Trophoblast cell (in vitro differentiated cells and primary cell): ENCODE measurements at regions not wholly inside any gene's neighbourhood (a gene's known extent, or its start where the extent isn't known, plus 50 kb on each side); places are given as distances from the start of the nearest gene placed in this dataset.

ENCODE experiments used
- DNase-seq, 2 donors: peaks; one replicate each; pipeline ENCODE4 v3.0.0-alpha.2; 2016
- H2AFZ ChIP-seq: 2 replicates; pipeline ENCODE4 v1.6.1; 2013; ENCODE audit warnings: low read length, moderate library complexity, mild to moderate bottlenecking; ENCODE audit not compliant: insufficient read depth, poor library complexity
- H2AK5ac ChIP-seq: 2 replicates; pipeline ENCODE4 v1.6.1; 2013; ENCODE audit warnings: mild to moderate bottlenecking, low read length
- H2BK120ac ChIP-seq: 2 replicates; pipeline ENCODE4 v1.6.1; 2013; ENCODE audit warnings: low read length, mild to moderate bottlenecking, moderate library complexity; ENCODE audit not compliant: insufficient read depth, poor library complexity
- H2BK12ac ChIP-seq: 2 replicates; pipeline ENCODE4 v1.6.1; 2013; ENCODE audit warnings: mild to moderate bottlenecking, low read length, moderate library complexity
- H2BK5ac ChIP-seq: 2 replicates; pipeline ENCODE4 v1.6.1; 2013; ENCODE audit warnings: low read length, low read depth, moderate library complexity, mild to moderate bottlenecking; ENCODE audit not compliant: poor library complexity
- H3K14ac ChIP-seq: 2 replicates; pipeline ENCODE4 v1.6.1; 2013; ENCODE audit warnings: mild to moderate bottlenecking, low read length
- H3K18ac ChIP-seq: 2 replicates; pipeline ENCODE4 v1.6.1; 2013; ENCODE audit warnings: mild to moderate bottlenecking, low read length
- H3K23ac ChIP-seq: 2 replicates; pipeline ENCODE4 v1.6.1; 2013; ENCODE audit warnings: low read length
- H3K27ac ChIP-seq: 2 replicates; pipeline ENCODE4 v1.5.1; 2013; ENCODE audit warnings: low read depth, mild to moderate bottlenecking, inconsistent platforms, low read length, moderate library complexity
- H3K27me3 ChIP-seq: 2 replicates; pipeline ENCODE4 v1.6.1; 2013; ENCODE audit warnings: inconsistent platforms, mild to moderate bottlenecking, low read length, moderate library complexity; ENCODE audit not compliant: insufficient read depth
- H3K36me3 ChIP-seq, 2 experiments: 1 replicate in 1 of 2; 2 replicates in 1 of 2; pipeline ENCODE4 v1.6.1; 2013; ENCODE audit warnings: low read length in 2 of 2, mild to moderate bottlenecking in 2 of 2, moderate library complexity in 1 of 2; ENCODE audit not compliant: insufficient read depth in 2 of 2, control insufficient read depth in 1 of 2
- H3K4ac ChIP-seq: 2 replicates; pipeline ENCODE4 v1.6.1; 2013; ENCODE audit warnings: low read depth, mild to moderate bottlenecking, low read length, moderate library complexity
- H3K4me1 ChIP-seq, 2 experiments: 1 replicate in 1 of 2; 2 replicates in 1 of 2; pipeline ENCODE4 v1.6.1; 2013; ENCODE audit warnings: low read length in 2 of 2, mild to moderate bottlenecking in 2 of 2, moderate library complexity in 1 of 2; ENCODE audit not compliant: insufficient read depth in 2 of 2, control insufficient read depth in 1 of 2
- H3K4me2 ChIP-seq: 2 replicates; pipeline ENCODE4 v1.6.1; 2013; ENCODE audit warnings: inconsistent platforms, mild to moderate bottlenecking, low read length, moderate library complexity
- H3K4me3 ChIP-seq: 2 replicates; pipeline ENCODE4 v1.5.1; 2013; ENCODE audit warnings: mild to moderate bottlenecking, low read depth, low read length, inconsistent platforms
- H3K79me1 ChIP-seq: one replicate; pipeline ENCODE4 v1.6.1; 2013; ENCODE audit warnings: low read length
- H3K79me2 ChIP-seq: 2 replicates; pipeline ENCODE4 v1.6.1; 2013; ENCODE audit warnings: low read length, mild to moderate bottlenecking; ENCODE audit not compliant: control insufficient read depth, insufficient read depth, poor library complexity
- H3K9ac ChIP-seq: 2 replicates; pipeline ENCODE4 v1.6.1; 2013; ENCODE audit warnings: mild to moderate bottlenecking, low read length
- H3K9me3 ChIP-seq: 2 replicates; pipeline ENCODE4 v1.6.1; 2013; ENCODE audit warnings: low read depth, mild to moderate bottlenecking, control low read depth, inconsistent platforms, low read length; ENCODE audit not compliant: insufficient read depth
- H4K12ac ChIP-seq: 2 replicates; pipeline ENCODE4 v1.6.1; 2013; ENCODE audit warnings: low read depth, mild to moderate bottlenecking, low read length, moderate library complexity
- H4K8ac ChIP-seq: 2 replicates; pipeline ENCODE4 v1.6.1; 2013; ENCODE audit warnings: low read depth, mild to moderate bottlenecking, low read length, moderate library complexity
- H4K91ac ChIP-seq: one replicate; pipeline ENCODE4 v1.6.1; 2013; ENCODE audit warnings: low read depth, mild to moderate bottlenecking, low read length, moderate library complexity
- WGBS: extraction: QIAGEN DNeasy Blood & Tissue Kit; methylation state at CpG from one replicate; pipeline ENCODE4 v1.1.7; 2013; ENCODE audit warnings: missing lambda C conversion rate; ENCODE audit not compliant: insufficient read length, insufficient coverage; ENCODE audit errors: extremely low coverage; 5-methylcytosine and 5-hydroxymethylcytosine counted together

- Histone ChIP-seq H2AFZ (no peak overlapping the region), H3K23ac (no peak overlapping the region), H3K9ac (no peak overlapping the region), H3K79me2 (no peaks in the 10 kb centered on the region), H4K8ac (no peak overlapping the region), H3K14ac (no peak overlapping the region), H3K36me3 (no peaks in the 10 kb centered on the region), H3K9me3 (no peaks in the 10 kb centered on the region), H3K4me3 (no peak overlapping the region), H2BK5ac (no peak overlapping the region), H3K4me2 (no peak overlapping the region), H2BK120ac (no peak overlapping the region), H3K4ac (no peak overlapping the region), H3K79me1 (no peaks in the 10 kb centered on the region), H4K12ac (no peak overlapping the region), H2BK12ac (no peak overlapping the region), H3K4me1 (no peaks in the 10 kb centered on the region), H2AK5ac (no peak overlapping the region), H3K18ac (no peak overlapping the region), H3K27ac (no peak overlapping the region), H3K27me3 (no peaks in the 10 kb centered on the region), H4K91ac (no peak overlapping the region)
- no peak for DNase-seq
- WGBS = no CpG with 5 or more reads among the region's 2 CpGs
These were observed 598.5 kb downstream of the TLR4 start for GRCh38 chr9:118302721-118303120.

GRCh38 chr9:118303216-118303615 is 599.0 kb downstream of the TLR4 start:
- H4K91ac ChIP-seq = no peak overlapping the region
- no peaks in the 10 kb centered on the region for H3K79me2 ChIP-seq
- no peak overlapping the region for H3K4me2 ChIP-seq
- H3K27ac ChIP-seq = no peak overlapping the region
- no peak overlapping the region for H4K12ac ChIP-seq
- H2BK120ac ChIP-seq = no peak overlapping the region
- no peak overlapping the region for H3K14ac ChIP-seq
- H3K23ac ChIP-seq = no peak overlapping the region
- H3K4me3 ChIP-seq = no peak overlapping the region
- no peaks in the 10 kb centered on the region for H3K9me3 ChIP-seq
- no peaks in the 10 kb centered on the region for H3K79me1 ChIP-seq
- no peak overlapping the region for H4K8ac ChIP-seq
- H3K27me3 ChIP-seq = no peaks in the 10 kb centered on the region
- no peaks in the 10 kb centered on the region for H3K4me1 ChIP-seq
- no peak overlapping the region for H3K18ac ChIP-seq
- no peak overlapping the region for H3K9ac ChIP-seq
- H2AK5ac ChIP-seq = no peak overlapping the region
- no peaks in the 10 kb centered on the region for H3K36me3 ChIP-seq
- WGBS = no CpG with 5 or more reads among the region's 3 CpGs
- DNase-seq = peak; percentile 26 to 68
- H3K4ac ChIP-seq = no peak overlapping the region
- no peak overlapping the region for H2BK12ac ChIP-seq
- H2AFZ ChIP-seq = no peak overlapping the region
- H2BK5ac ChIP-seq = no peak overlapping the region

- H4K12ac ChIP-seq = no peak overlapping the region
- H3K79me2 ChIP-seq = no peaks in the 10 kb centered on the region
- no peak overlapping the region for H3K9ac ChIP-seq
- H2BK120ac ChIP-seq = no peak overlapping the region
- no peaks in the 10 kb centered on the region for H3K4me1 ChIP-seq
- H3K4me2 ChIP-seq = no peak overlapping the region
- H2AK5ac ChIP-seq = no peak overlapping the region
- H3K4ac ChIP-seq = no peak overlapping the region
- H3K14ac ChIP-seq = no peak overlapping the region
- H3K23ac ChIP-seq = no peak overlapping the region
- H2AFZ ChIP-seq = no peak overlapping the region
- no CpG with 5 or more reads among the region's 1 CpG for WGBS
- H3K27ac ChIP-seq = no peak overlapping the region
- no peak overlapping the region for H4K91ac ChIP-seq
- no peak overlapping the region for H3K18ac ChIP-seq
- H2BK12ac ChIP-seq = no peak overlapping the region
- H3K79me1 ChIP-seq = no peaks in the 10 kb centered on the region
- no peaks in the 10 kb centered on the region for H3K27me3 ChIP-seq
- no peak overlapping the region for H4K8ac ChIP-seq
- no peak for DNase-seq
- H3K36me3 ChIP-seq = no peaks in the 10 kb centered on the region
- H3K4me3 ChIP-seq = no peak overlapping the region
- H2BK5ac ChIP-seq = no peak overlapping the region
- H3K9me3 ChIP-seq = no peaks in the 10 kb centered on the region
These were observed 601.1 kb downstream of the TLR4 start for GRCh38 chr9:118305331-118305730.

- Histone ChIP-seq H3K4me3 (no peak overlapping the region), H3K4ac (no peak overlapping the region), H3K27ac (no peak overlapping the region), H3K79me1 (no peaks in the 10 kb centered on the region), H2AK5ac (no peak overlapping the region), H3K4me2 (no peak overlapping the region), H4K91ac (no peak overlapping the region), H2BK5ac (no peak overlapping the region), H3K79me2 (no peaks in the 10 kb centered on the region), H3K27me3 (no peaks in the 10 kb centered on the region), H3K18ac (no peak overlapping the region), H3K4me1 (no peaks in the 10 kb centered on the region), H2BK120ac (no peak overlapping the region), H3K9ac (no peak overlapping the region), H3K9me3 (no peaks in the 10 kb centered on the region), H3K36me3 (no peaks in the 10 kb centered on the region), H4K8ac (no peak overlapping the region), H2AFZ (no peak overlapping the region), H2BK12ac (no peak overlapping the region), H3K14ac (no peak overlapping the region), H3K23ac (no peak overlapping the region), H4K12ac (no peak overlapping the region)
- no peak for DNase-seq
- no CpG with 5 or more reads among the region's 3 CpGs for WGBS
These were observed 602.6 kb downstream of the TLR4 start for GRCh38 chr9:118306801-118307200.
